Fibroblast of lung (primary cell): ENCODE measurements at regions not wholly inside any gene's neighbourhood (a gene's known extent, or its start where the extent isn't known, plus 50 kb on each side); places are given as distances from the start of the nearest gene placed in this dataset.

ENCODE experiments used
- CTCF ChIP-seq, 2 donors: IDR thresholded peaks in 1 of 2; conservative IDR thresholded peaks in 1 of 2; 1 replicate in 1 of 2; 2 replicates in 1 of 2; pipeline ENCODE4 v1.5.1; 2011 to 2012; ENCODE audit warnings: low read length in 2 of 2, control low read depth in 1 of 2, inconsistent platforms in 1 of 2, low read depth in 1 of 2, mild to moderate bottlenecking in 1 of 2
- EZH2 ChIP-seq: IDR thresholded peaks from 2 replicates; pipeline ENCODE4 v1.5.1; 2012; ENCODE audit warnings: low read length, control low read depth, mild to moderate bottlenecking; ENCODE audit errors: missing control alignments

GRCh38 chr14:37787879-37788494 lies 192.6 kb downstream of the TTC6 start:
- TF ChIP-seq CTCF (conservative IDR thresholded peaks at IDR 0.05 in 1 of 2, IDR thresholded peaks at IDR 0.05 in 1 of 2; ENCODE audit: low read depth in 1 of 2, low read length in 2 of 2) (no peak), EZH2 (no peak)
